Gastrocnemius medialis (tissue), 4 donors: ENCODE measurements at regions not wholly inside any gene's neighbourhood (a gene's known extent, or its start where the extent isn't known, plus 50 kb on each side); places are given as distances from the start of the nearest gene placed in this dataset.

Experiments used
- ATAC-seq, 2 donors: fragments of 150-250 bp; one replicate each; pipeline ENCODE4 v1.9.1; 2016
- DNase-seq, 2 donors: peaks; one replicate each; pipeline ENCODE4 v3.0.0-alpha.2; 2019
- H3K27ac ChIP-seq, 4 donors: fragments of 200-600 bp; sonication (generic); 1 replicate in 1 of 4; 2 replicates in 3 of 4; pipeline ENCODE4 v1.5.1; 2016 to 2018; ENCODE audit warnings: mild to moderate bottlenecking in 2 of 4, moderate library complexity in 1 of 4
- H3K27me3 ChIP-seq, 3 donors: fragments of 200-600 bp; sonication (generic) in 2 of 3; 1 replicate in 1 of 3; 2 replicates in 2 of 3; pipeline versions ENCODE4 v1.5.1 to v1.6.0; 2016 to 2019; ENCODE audit warnings: mild to moderate bottlenecking in 1 of 3, moderate library complexity in 1 of 3
- H3K36me3 ChIP-seq, 2 donors: fragments of 200-600 bp; sonication (generic) in 1 of 2; one replicate each; pipeline ENCODE4 v1.5.1; 2017 to 2018
- H3K4me1 ChIP-seq, 2 donors: fragments of 200-600 bp; sonication (generic) in 1 of 2; one replicate each; pipeline ENCODE4 v1.5.1; 2016 to 2017; ENCODE audit warnings: mild to moderate bottlenecking in 2 of 2
- H3K4me3 ChIP-seq, 4 donors: fragments of 200-600 bp; sonication (generic) in 3 of 4; 1 replicate in 1 of 4; 2 replicates in 3 of 4; pipeline ENCODE4 v1.5.1; 2016 to 2019; ENCODE audit warnings: mild to moderate bottlenecking in 2 of 4
- H3K9me3 ChIP-seq, 3 donors: fragments of 200-600 bp; sonication (generic) in 2 of 3; 1 replicate in 1 of 3; 2 replicates in 2 of 3; pipeline ENCODE4 v1.5.1; 2016 to 2019
- POLR2A ChIP-seq, 2 donors: fragments of 450-650 bp; IDR thresholded peaks; one replicate each; pipeline ENCODE4 v1.6.1; 2017; ENCODE audit warnings: antibody characterized with exemption in 2 of 2, mild to moderate bottlenecking in 2 of 2, moderate library complexity in 2 of 2
- in situ Hi-C, 4 donors: fragments of 200-750 bp; cut with MboI; loops; one replicate each; pipeline versions ENCODE4 v1.15.0 to v1.8.0; 2017; ENCODE audit warnings: low sequenced_read_pairs in 4 of 4
- intact Hi-C: fragments of 100-400 bp; cut with DNase I; formaldehyde crosslinking; loops from one replicate; pipeline ENCODE4 v1.15.1; 2023; ENCODE audit warnings: low total_unique reads
- TF ChIP-seq, protein P1 (sequence below), 5 experiments: fragments of 450-650 bp in 3 of 5; fragments of 200-600 bp in 2 of 5; sonication (generic) in 2 of 5; IDR thresholded peaks in 4 of 5; conservative IDR thresholded peaks in 1 of 5; 1 replicate in 4 of 5; 2 replicates in 1 of 5; pipeline ENCODE4 v1.5.1; 2016 to 2019; ENCODE audit warnings: antibody characterized with exemption in 5 of 5, mild to moderate bottlenecking in 3 of 5, moderate library complexity in 3 of 5

GRCh38 chr2:143952536-143952935 is 567.4 kb downstream of the ZEB2 start:
- in situ Hi-C loops = no loop called here
- no peak for ATAC-seq
- Histone ChIP-seq H3K27ac (no peak overlapping the region), H3K4me1 (peaks cover 4 to 12% of the 10 kb centered on the region in 2 donors), H3K4me3 (no peak overlapping the region), H3K36me3 (no peaks in the 10 kb centered on the region), H3K9me3 (no peaks in the 10 kb centered on the region), H3K27me3 (no peaks in the 10 kb centered on the region)
- DNase-seq = no peak
- intact Hi-C loops = no loop called here
- no peak for TF ChIP-seq POLR2A (IDR thresholded peaks at IDR 0.05)
- TF ChIP-seq, protein P1, sequence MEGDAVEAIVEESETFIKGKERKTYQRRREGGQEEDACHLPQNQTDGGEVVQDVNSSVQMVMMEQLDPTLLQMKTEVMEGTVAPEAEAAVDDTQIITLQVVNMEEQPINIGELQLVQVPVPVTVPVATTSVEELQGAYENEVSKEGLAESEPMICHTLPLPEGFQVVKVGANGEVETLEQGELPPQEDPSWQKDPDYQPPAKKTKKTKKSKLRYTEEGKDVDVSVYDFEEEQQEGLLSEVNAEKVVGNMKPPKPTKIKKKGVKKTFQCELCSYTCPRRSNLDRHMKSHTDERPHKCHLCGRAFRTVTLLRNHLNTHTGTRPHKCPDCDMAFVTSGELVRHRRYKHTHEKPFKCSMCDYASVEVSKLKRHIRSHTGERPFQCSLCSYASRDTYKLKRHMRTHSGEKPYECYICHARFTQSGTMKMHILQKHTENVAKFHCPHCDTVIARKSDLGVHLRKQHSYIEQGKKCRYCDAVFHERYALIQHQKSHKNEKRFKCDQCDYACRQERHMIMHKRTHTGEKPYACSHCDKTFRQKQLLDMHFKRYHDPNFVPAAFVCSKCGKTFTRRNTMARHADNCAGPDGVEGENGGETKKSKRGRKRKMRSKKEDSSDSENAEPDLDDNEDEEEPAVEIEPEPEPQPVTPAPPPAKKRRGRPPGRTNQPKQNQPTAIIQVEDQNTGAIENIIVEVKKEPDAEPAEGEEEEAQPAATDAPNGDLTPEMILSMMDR (IDR thresholded peaks at IDR 0.05 in 4 of 5, conservative IDR thresholded peaks at IDR 0.05 in 1 of 5) = no peak

GRCh38 chr2:143950704-143951103 is 569.2 kb downstream of the ZEB2 start:
- DNase-seq = no peak
- intact Hi-C loops = no loop called here
- no peak overlapping the region for H3K27ac ChIP-seq
- no peak for ATAC-seq
- peaks cover 4 to 12% of the 10 kb centered on the region in 2 donors for H3K4me1 ChIP-seq
- no peaks in the 10 kb centered on the region for H3K9me3 ChIP-seq
- H3K36me3 ChIP-seq = no peaks in the 10 kb centered on the region
- H3K4me3 ChIP-seq = no peak overlapping the region
- TF ChIP-seq, protein P1 (IDR thresholded peaks at IDR 0.05 in 4 of 5, conservative IDR thresholded peaks at IDR 0.05 in 1 of 5) = no peak
- TF ChIP-seq POLR2A (IDR thresholded peaks at IDR 0.05) = no peak
- H3K27me3 ChIP-seq = no peaks in the 10 kb centered on the region
- in situ Hi-C loops = no loop called here

DNA sequence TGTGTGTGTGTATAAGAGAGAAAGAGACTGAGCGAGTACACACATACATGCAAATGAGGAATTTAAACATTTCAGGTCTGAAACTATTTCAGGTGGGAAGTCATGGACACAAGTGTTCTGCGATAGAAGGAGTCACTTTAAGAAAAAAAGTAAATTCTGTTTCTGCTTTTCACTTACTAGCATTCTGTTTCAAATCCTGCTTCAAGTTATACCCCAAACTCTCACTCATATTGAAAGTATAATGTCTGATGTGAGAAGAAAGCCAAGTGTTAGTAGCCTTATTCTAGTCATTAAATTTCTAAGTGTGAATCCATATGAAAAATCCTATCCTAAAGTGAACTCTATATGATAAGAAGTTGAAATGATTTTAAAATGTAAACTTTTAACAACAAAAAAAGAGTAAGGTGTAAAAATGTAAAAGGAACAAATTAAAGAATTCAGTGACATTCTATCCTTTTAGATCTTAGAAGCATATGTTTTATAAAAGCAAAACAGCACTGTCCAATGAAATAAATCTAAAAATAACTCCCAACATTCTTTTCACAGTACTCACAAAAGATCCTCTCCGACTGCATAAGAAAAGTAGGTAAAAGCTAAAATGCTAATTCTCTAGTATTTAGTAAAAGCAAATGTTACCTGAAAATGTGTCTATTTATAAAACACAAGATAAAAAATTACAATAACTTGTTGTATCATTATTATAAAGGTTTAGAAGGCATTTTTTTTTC is 570.6 kb downstream of the ZEB2 start:
- in situ Hi-C loops = no loop called here

GRCh38 chr2:143948710-143949109 is 571.2 kb downstream of the ZEB2 start:
- peaks cover 4 to 12% of the 10 kb centered on the region in 2 donors for H3K4me1 ChIP-seq
- ATAC-seq (no peak), DNase-seq (no peak)
- no peaks in the 10 kb centered on the region for H3K9me3 ChIP-seq
- no peaks in the 10 kb centered on the region for H3K36me3 ChIP-seq
- no peak overlapping the region for H3K4me3 ChIP-seq
- no peaks in the 10 kb centered on the region for H3K27me3 ChIP-seq
- in situ Hi-C loops (no loop called here), intact Hi-C loops (no loop called here)
- no peak for TF ChIP-seq POLR2A (IDR thresholded peaks at IDR 0.05)
- TF ChIP-seq, protein P1 (IDR thresholded peaks at IDR 0.05 in 4 of 5, conservative IDR thresholded peaks at IDR 0.05 in 1 of 5) = no peak
- no peak overlapping the region for H3K27ac ChIP-seq

More for the DNA sequence above, 570.6 kb downstream of the ZEB2 start:
- ATAC-seq = no peak
- Histone ChIP-seq H3K4me3 (no peak overlapping the region), H3K4me1 (peaks cover 4 to 12% of the 10 kb centered on the region in 2 donors), H3K9me3 (no peaks in the 10 kb centered on the region), H3K27ac (no peak overlapping the region), H3K27me3 (no peaks in the 10 kb centered on the region), H3K36me3 (no peaks in the 10 kb centered on the region)
- intact Hi-C loops = no loop called here
- DNase-seq = no peak
- TF ChIP-seq, protein P1 (IDR thresholded peaks at IDR 0.05 in 4 of 5, conservative IDR thresholded peaks at IDR 0.05 in 1 of 5) = no peak
- TF ChIP-seq POLR2A (IDR thresholded peaks at IDR 0.05) = no peak
